ENCODE measurements at regions not wholly inside any gene's neighbourhood (a gene's known extent, or its start where the extent isn't known, plus 50 kb on each side); places are given as distances from the start of the nearest gene placed in this dataset.
"Not testable (repeated sequence)": the region's sequence is repeated elsewhere in the genome, so short reads cannot be mapped to it uniquely, and the experiment has no call there.

DNA sequence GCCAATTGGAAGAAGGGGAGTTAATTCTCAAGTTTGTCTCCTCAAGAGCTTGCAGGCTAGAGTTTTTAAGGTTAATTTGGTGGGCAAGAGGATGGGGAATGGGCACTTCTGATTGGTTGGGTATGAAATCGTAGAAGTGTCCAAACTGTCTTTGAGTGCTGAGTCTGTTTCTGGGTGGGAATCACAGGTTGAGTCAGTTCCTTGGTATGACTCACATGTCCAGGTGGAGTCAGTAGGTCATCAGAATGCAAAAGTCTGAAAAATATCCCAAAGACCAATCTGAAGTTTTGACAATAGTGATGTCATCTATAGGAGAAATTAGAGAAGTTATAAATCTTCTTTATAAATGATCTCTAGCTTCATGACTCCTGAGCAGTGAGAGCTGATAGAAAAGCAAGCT, 1252.2 kb downstream of the REEP3 start (continued):
- TF ChIP-seq, protein P1, sequence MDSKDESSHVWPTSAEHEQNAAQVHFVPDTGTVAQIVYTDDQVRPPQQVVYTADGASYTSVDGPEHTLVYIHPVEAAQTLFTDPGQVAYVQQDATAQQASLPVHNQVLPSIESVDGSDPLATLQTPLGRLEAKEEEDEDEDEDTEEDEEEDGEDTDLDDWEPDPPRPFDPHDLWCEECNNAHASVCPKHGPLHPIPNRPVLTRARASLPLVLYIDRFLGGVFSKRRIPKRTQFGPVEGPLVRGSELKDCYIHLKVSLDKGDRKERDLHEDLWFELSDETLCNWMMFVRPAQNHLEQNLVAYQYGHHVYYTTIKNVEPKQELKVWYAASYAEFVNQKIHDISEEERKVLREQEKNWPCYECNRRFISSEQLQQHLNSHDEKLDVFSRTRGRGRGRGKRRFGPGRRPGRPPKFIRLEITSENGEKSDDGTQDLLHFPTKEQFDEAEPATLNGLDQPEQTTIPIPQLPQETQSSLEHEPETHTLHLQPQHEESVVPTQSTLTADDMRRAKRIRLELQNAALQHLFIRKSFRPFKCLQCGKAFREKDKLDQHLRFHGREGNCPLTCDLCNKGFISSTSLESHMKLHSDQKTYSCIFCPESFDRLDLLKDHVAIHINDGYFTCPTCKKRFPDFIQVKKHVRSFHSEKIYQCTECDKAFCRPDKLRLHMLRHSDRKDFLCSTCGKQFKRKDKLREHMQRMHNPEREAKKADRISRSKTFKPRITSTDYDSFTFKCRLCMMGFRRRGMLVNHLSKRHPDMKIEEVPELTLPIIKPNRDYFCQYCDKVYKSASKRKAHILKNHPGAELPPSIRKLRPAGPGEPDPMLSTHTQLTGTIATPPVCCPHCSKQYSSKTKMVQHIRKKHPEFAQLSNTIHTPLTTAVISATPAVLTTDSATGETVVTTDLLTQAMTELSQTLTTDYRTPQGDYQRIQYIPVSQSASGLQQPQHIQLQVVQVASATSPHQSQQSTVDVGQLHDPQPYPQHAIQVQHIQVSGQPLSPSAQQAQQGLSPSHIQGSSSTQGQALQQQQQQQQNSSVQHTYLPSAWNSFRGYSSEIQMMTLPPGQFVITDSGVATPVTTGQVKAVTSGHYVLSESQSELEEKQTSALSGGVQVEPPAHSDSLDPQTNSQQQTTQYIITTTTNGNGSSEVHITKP (tag by site-specific recombination; IDR thresholded peaks at IDR 0.05) = no peak
- TF ChIP-seq ZNF211 (tag by site-specific recombination; IDR thresholded peaks at IDR 0.05; ENCODE audit: low read depth) (no peak), SALL2 (tag by site-specific recombination; IDR thresholded peaks at IDR 0.05; ENCODE audit: borderline replicate concordance) (no peak), ZNF354C (tag by site-specific recombination; IDR thresholded peaks at IDR 0.05; ENCODE audit: borderline replicate concordance, low read depth) (no peak), IKZF3 (tag by site-specific recombination; IDR thresholded peaks at IDR 0.05) (no peak), ZNF514 (tag by site-specific recombination; IDR thresholded peaks at IDR 0.05) (no peak), ZNF350 (tag by site-specific recombination; IDR thresholded peaks at IDR 0.05) (no peak)
- TF ChIP-seq, protein P2, sequence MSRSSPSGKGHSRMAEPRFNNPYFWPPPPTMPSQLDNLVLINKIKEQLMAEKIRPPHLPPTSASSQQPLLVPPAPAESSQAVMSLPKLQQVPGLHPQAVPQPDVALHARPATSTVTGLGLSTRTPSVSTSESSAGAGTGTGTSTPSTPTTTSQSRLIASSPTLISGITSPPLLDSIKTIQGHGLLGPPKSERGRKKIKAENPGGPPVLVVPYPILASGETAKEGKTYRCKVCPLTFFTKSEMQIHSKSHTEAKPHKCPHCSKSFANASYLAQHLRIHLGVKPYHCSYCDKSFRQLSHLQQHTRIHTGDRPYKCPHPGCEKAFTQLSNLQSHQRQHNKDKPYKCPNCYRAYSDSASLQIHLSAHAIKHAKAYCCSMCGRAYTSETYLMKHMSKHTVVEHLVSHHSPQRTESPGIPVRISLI (tag by site-specific recombination; IDR thresholded peaks at IDR 0.05) = no peak

DNA sequence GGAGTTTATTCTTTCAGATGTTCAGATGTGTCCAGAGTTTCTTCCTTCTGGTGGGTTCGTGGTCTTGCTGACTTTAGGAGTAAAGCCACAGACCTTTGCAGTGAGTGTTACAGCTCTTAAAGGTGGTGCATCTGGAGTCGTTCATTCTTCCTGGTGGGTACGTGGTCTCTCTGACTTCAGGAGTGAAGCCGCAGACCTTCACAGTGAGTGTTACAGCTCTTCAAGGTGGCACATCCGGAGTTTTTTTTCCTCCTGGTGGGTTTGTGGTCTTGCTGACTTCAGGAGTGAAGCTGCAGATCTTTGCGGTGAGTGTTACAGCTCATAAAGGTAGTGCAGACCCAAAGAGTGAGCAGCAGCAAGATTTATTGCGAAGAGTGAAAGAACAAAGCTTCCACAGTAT, 1263.2 kb downstream of the REEP3 start:
- H3K4me1 ChIP-seq (ENCODE audit: control insufficient read depth, insufficient read depth, low read length); H3K36me3 ChIP-seq (ENCODE audit: control insufficient read depth in 2 of 2, insufficient read depth in 1 of 2, low read length in 2 of 2); POLR2A ChIA-PET; H3K9me3 ChIP-seq (ENCODE audit: control insufficient read depth, insufficient read depth, low read depth, low read length); H3K27ac ChIP-seq (ENCODE audit: extremely low read depth, low read depth, low read length); CTCF ChIA-PET; H3K4me3 ChIP-seq (ENCODE audit: low read depth, low read length): not testable (repeated sequence)

DNA sequence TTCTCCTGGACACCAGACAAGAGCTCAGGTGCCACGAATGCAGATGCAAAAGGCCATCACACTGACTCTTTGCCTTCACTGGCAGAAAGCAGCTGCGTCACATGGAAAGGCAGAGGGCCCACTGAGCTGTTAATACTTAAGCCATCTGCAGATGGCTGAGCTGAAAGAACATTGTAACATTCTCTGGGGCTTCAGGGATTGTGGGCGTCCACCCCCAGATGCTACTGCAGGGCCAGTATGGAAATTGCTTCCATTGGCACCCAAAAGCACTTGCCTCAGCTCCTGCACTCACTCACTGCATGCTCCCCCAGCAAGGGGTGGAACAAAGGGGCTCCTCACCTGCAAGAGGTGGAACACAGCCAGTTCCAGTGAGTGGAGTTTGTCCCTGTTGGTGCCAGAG, 1264.6 kb downstream of the REEP3 start:
- no peak overlapping the region for H3K27ac ChIP-seq (ENCODE audit: extremely low read depth, low read depth, low read length)
- ChIA-PET CTCF (no interaction called here), POLR2A (no interaction called here)
- H3K4me3 ChIP-seq (ENCODE audit: low read depth, low read length) = no peak overlapping the region
- TF ChIP-seq, protein P3, sequence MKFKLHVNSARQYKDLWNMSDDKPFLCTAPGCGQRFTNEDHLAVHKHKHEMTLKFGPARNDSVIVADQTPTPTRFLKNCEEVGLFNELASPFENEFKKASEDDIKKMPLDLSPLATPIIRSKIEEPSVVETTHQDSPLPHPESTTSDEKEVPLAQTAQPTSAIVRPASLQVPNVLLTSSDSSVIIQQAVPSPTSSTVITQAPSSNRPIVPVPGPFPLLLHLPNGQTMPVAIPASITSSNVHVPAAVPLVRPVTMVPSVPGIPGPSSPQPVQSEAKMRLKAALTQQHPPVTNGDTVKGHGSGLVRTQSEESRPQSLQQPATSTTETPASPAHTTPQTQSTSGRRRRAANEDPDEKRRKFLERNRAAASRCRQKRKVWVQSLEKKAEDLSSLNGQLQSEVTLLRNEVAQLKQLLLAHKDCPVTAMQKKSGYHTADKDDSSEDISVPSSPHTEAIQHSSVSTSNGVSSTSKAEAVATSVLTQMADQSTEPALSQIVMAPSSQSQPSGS (tag by site-specific recombination; IDR thresholded peaks at IDR 0.05; ENCODE audit: low read depth) = no peak
- TF ChIP-seq ZNF19 (tag by site-specific recombination; IDR thresholded peaks at IDR 0.05; ENCODE audit: low read depth) (no peak), ZFP41 (tag by site-specific recombination; IDR thresholded peaks at IDR 0.05; ENCODE audit: borderline replicate concordance) (no peak), ZNF677 (tag by site-specific recombination; IDR thresholded peaks at IDR 0.05) (no peak), ZNF777 (tag by site-specific recombination; IDR thresholded peaks at IDR 0.05; ENCODE audit: borderline replicate concordance) (no peak), ZNF214 (tag by site-specific recombination; IDR thresholded peaks at IDR 0.05; ENCODE audit: borderline replicate concordance) (no peak), GLI4 (tag by site-specific recombination; IDR thresholded peaks at IDR 0.05) (no peak), ZNF211 (tag by site-specific recombination; IDR thresholded peaks at IDR 0.05; ENCODE audit: low read depth) (no peak), ZNF529 (tag by site-specific recombination; IDR thresholded peaks at IDR 0.05; ENCODE audit: insufficient replicate concordance) (no peak), ZNF23 (tag by site-specific recombination; IDR thresholded peaks at IDR 0.05; ENCODE audit: borderline replicate concordance) (no peak), SETDB1 (IDR thresholded peaks at IDR 0.05; ENCODE audit: insufficient read length, low read length) (no peak), ZNF626 (tag by site-specific recombination; IDR thresholded peaks at IDR 0.05) (no peak), ZNF24 (tag by site-specific recombination; IDR thresholded peaks at IDR 0.05) (no peak)
- TF ChIP-seq, protein P4, sequence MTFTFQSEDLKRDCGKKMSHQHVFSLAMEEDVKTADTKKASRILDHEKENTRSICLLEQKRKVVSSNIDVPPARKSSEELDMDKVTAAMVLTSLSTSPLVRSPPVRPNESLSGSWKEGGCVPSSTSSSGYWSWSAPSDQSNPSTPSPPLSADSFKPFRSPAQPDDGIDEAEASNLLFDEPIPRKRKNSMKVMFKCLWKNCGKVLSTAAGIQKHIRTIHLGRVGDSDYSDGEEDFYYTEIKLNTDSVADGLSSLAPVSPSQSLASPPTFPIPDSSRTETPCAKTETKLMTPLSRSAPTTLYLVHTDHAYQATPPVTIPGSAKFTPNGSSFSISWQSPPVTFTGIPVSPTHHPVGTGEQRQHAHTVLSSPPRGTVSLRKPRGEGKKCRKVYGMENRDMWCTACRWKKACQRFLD (tag by site-specific recombination; IDR thresholded peaks at IDR 0.05) = no peak
- TF ChIP-seq, protein P5, sequence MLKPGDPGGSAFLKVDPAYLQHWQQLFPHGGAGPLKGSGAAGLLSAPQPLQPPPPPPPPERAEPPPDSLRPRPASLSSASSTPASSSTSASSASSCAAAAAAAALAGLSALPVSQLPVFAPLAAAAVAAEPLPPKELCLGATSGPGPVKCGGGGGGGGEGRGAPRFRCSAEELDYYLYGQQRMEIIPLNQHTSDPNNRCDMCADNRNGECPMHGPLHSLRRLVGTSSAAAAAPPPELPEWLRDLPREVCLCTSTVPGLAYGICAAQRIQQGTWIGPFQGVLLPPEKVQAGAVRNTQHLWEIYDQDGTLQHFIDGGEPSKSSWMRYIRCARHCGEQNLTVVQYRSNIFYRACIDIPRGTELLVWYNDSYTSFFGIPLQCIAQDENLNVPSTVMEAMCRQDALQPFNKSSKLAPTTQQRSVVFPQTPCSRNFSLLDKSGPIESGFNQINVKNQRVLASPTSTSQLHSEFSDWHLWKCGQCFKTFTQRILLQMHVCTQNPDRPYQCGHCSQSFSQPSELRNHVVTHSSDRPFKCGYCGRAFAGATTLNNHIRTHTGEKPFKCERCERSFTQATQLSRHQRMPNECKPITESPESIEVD (tag by site-specific recombination; IDR thresholded peaks at IDR 0.05) = no peak
- TF ChIP-seq, protein P6, sequence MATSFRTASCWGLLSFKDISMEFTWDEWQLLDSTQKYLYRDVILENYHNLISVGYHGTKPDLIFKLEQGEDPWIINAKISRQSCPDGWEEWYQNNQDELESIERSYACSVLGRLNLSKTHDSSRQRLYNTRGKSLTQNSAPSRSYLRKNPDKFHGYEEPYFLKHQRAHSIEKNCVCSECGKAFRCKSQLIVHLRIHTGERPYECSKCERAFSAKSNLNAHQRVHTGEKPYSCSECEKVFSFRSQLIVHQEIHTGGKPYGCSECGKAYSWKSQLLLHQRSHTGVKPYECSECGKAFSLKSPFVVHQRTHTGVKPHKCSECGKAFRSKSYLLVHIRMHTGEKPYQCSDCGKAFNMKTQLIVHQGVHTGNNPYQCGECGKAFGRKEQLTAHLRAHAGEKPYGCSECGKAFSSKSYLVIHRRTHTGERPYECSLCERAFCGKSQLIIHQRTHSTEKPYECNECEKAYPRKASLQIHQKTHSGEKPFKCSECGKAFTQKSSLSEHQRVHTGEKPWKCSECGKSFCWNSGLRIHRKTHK (tag by site-specific recombination; IDR thresholded peaks at IDR 0.05) = no peak
- no peaks in the 10 kb centered on the region for H3K9me3 ChIP-seq (ENCODE audit: control insufficient read depth, insufficient read depth, low read depth, low read length)
- no peaks in the 10 kb centered on the region for H3K36me3 ChIP-seq (ENCODE audit: control insufficient read depth in 2 of 2, insufficient read depth in 1 of 2, low read length in 2 of 2)
- no peaks in the 10 kb centered on the region for H3K4me1 ChIP-seq (ENCODE audit: control insufficient read depth, insufficient read depth, low read length)
